Activated naive CD4-positive, alpha-beta T cell treated with anti-CD3 and anti-CD28 coated beads, Interleukin-2, amount 50 U/mL, for 72 hours (primary cell): ENCODE measurements at regions not wholly inside any gene's neighbourhood (a gene's known extent, or its start where the extent isn't known, plus 50 kb on each side); places are given as distances from the start of the nearest gene placed in this dataset.

Experiments used
- ATAC-seq, 2 donors: fragments of 150-1000 bp; cut with Tn5 transposase; 2 replicates each; pipeline ENCODE4 v1.10.0; 2021; ENCODE audit warnings: mild to moderate bottlenecking in 2 of 2, moderate library complexity in 2 of 2
- DNase-seq, 2 donors: peaks; one replicate each; pipeline ENCODE4 v3.0.0; 2021 to 2022; ENCODE audit warnings: low spot score in 2 of 2
- H3K27ac Mint-ChIP-seq, 2 donors: one replicate each; pipeline ENCODE4 v1.8.0; 2022; ENCODE audit warnings: mild to moderate bottlenecking in 2 of 2, mixed read lengths in 2 of 2
- H3K36me3 Mint-ChIP-seq, 2 donors: one replicate each; pipeline ENCODE4 v1.8.0; 2022; ENCODE audit warnings: mixed read lengths in 2 of 2
- H3K9me3 Mint-ChIP-seq, 2 donors: one replicate each; pipeline ENCODE4 v1.8.0; 2022; ENCODE audit warnings: mixed read lengths in 2 of 2

DNA sequence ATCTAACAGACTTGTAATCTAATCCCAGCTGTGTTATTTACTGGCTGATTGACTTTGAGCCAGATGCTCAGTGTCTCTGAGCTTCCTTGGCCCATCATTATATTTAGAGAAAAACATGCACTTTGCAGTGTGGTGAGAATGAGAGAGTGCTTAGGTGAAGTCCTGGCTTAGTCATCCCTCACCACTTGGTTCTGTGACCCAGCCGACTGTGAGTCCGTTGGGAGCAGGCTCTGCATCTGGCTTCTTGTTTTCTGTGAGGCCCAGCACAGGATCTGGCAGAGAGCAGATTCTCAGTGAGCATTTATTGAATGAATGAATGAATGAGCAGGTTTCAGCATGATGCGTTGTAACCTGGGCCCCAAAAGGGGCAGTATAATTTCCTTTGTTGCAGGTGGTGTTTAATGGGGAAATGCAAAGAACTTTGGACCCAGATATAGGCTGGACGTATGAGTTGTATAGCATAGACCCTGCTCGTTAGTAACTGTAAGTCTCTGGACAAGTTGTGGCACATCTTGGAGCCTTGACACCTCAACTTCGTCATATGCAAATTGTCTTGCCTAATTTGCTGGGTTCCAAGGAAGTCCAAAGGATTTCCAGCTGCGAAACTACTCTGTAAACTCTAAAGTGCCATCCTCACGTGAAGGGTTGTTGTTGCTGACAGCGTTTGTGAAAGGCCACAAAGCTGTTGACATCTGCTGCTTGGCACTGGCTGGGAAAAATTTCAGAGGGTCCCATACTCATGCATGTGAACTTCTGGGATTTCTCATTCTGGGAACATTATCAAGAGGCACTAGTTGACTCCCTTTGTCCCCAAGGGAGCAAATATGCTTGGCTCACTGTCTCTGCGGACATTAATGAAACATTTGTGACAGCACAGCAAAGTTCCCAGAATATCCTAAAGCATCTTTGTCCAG, 138.8 kb upstream of the USP24 start:
- Mint-ChIP-seq H3K36me3 (no peaks in the 10 kb centered on the region), H3K27ac (no peak overlapping the region), H3K9me3 (no peaks in the 10 kb centered on the region)
- DNase-seq (no peak), ATAC-seq (no peak)

DNA sequence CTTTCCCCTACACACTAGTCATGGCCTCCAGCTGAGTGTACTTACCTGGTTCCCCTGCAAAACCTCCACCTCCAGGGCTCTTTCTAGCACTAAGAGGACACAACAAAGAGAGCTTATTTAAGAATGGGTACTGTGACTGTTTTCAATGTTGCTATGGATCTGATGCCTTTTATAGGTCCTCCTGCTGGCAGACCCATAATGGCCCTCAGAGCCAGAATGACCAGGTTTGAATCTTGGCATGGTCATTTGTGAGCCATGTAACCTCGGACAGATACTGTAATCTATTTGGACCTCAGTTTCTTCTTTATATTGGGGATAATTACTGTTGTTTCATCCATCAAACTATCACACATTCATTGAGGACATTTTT, 137.6 kb upstream of the USP24 start:
- no peaks in the 10 kb centered on the region for H3K36me3 Mint-ChIP-seq
- no peak for ATAC-seq
- no peak overlapping the region for H3K27ac Mint-ChIP-seq
- DNase-seq, result no peak
- no peaks in the 10 kb centered on the region for H3K9me3 Mint-ChIP-seq

DNA sequence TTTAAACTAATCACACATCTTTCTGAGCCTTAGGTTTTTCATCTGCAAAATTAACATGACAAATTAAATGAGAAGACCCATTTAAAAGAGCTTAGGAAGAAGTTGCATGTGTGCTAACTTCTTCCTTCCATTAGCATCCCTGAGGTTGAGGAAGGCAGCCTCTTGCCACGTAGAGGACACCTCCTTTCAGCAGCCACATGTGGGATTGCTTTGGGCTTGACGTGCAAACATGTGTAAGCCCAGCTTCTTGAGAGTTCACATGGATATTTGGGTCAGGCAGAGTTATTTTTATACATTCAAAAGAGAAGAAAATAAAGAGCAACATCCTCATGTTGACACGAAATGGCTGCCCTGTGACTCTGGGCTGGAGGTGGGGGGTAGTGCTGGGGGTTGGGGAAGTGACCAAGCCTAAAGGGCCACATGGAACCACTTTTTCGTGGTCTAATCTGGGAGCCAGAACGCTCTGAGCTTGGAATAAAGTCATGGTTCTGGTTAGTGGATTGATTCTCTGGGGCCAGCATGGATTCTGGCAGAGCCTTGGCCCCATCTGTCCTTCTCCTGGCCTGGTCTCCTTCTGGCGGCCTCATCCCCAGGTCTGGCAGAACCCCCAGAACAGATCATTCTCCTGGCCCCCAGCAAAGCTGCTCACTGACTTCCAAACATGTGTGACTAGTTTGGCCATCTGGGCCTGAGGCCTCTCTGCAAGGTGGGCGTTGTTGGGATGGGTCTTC, 137.1 kb upstream of the USP24 start:
- no peak for DNase-seq
- no peak overlapping the region for H3K27ac Mint-ChIP-seq
- ATAC-seq, result no peak
- H3K36me3 Mint-ChIP-seq, result no peaks in the 10 kb centered on the region
- no peaks in the 10 kb centered on the region for H3K9me3 Mint-ChIP-seq

DNA sequence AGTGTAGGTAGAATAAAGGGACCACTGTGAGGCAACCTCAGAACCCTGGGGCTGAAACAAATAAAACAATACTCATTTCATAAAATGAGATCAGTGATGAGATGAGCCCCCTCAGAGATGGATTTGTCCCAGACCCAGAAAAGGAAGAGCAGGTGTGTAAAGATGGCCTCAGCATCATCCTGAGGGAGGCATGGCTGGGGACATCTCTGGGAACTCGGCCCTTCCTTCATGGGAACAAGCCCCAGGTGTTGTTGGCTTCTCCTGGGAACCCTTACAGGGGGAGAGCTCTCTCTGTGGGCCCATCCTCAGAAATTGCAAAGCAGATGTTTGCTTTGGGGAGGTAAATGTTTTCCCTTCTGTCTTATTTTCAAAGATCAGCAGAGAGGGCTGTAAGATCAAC, 133.2 kb upstream of the USP24 start:
- H3K27ac Mint-ChIP-seq, result no peak overlapping the region
- no peak for DNase-seq
- no peaks in the 10 kb centered on the region for H3K36me3 Mint-ChIP-seq
- ATAC-seq, result no peak
- peaks cover 0 to 6% of the 10 kb centered on the region in 2 donors for H3K9me3 Mint-ChIP-seq

DNA sequence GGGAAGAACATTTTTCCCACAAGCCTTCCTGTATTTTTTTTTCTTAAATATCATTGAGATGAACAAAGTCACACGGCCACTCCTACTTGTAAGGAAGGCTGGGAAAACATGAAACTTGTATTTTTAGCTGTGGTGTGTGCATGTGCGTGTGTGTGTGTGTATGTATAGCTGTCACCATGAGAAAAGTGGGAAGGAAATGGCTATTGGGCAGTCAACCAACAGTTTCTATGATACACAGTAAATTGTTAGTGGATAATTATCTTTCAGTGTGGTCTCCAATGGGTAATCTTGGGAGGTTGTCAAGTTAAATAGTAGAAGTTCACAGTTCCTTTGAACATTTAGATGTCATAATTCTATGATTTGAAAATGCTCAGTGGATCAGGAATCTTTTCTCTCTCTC, 132.7 kb upstream of the USP24 start:
- peaks cover 0 to 6% of the 10 kb centered on the region in 2 donors for H3K9me3 Mint-ChIP-seq
- no peaks in the 10 kb centered on the region for H3K36me3 Mint-ChIP-seq
- H3K27ac Mint-ChIP-seq, result no peak overlapping the region
- DNase-seq, result no peak
- ATAC-seq, result no peak

DNA sequence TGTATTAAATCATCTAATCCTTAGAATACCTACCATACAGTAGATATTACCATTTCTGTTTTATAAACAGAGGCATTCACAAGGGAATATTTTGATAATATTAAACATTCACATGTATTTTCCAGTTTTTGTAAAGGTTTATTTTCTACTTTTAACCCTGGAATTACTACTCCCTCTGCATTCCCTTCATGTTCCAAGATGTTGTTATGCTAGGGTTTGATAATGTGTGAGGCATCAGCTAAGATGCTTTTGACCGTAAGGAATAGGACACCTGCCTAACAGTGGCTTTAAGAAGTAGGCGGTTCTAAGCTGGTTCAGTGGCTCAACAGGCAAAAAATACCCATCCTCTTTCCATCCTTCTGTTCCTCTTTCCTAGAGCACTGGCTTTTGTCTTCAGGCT, 131.9 kb upstream of the USP24 start:
- peaks cover 0 to 6% of the 10 kb centered on the region in 2 donors for H3K9me3 Mint-ChIP-seq
- H3K36me3 Mint-ChIP-seq, result no peaks in the 10 kb centered on the region
- no peak overlapping the region for H3K27ac Mint-ChIP-seq

DNA sequence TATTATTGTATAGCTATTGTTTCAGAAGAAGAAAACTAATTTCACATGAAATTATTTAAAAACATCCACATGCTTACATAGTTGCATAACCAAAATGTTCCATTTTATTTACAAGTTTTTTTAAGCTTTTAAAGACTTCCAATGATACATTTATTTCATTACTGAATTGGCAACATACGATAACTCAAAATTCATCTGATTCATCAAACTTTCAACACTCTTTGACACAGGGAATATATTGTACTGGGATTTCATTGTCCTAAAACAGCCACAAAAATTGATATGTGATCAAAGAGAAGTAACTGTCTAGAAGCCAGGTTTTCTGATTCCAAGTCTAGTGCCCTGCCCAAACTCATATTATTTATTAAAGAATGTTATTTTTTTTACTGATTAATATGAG, 131.4 kb upstream of the USP24 start:
- H3K27ac Mint-ChIP-seq, result no peak overlapping the region
- ATAC-seq, result no peak
- no peaks in the 10 kb centered on the region for H3K36me3 Mint-ChIP-seq

More for the DNA sequence above, 131.9 kb upstream of the USP24 start:
- no peak for DNase-seq
- no peak for ATAC-seq

DNA sequence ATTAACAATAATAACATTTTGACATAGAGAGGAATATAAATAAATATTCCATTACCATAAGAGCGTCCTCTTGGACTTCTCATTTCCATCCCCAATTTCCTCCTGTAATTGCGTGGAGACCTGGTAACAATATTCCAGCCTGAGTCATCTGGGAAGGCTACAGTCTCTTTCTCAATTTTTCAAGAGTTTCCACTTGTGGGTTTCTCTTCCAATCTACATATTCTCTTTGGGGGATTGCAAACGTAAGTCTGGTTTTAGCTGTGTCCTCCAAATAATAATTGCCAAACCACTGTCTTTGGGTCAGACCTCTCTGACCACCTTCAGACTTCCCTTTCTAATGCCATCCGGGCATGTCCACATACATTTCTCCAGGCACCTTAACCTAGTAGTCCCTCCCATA, 124.5 kb upstream of the USP24 start:
- Mint-ChIP-seq H3K9me3 (peaks cover 9 to 14% of the 10 kb centered on the region in 2 donors), H3K27ac (no peak overlapping the region), H3K36me3 (peaks cover 7% of the 10 kb centered on the region in 2 donors)
- no peak for ATAC-seq
- DNase-seq, result no peak

More for the DNA sequence above, 131.4 kb upstream of the USP24 start:
- no peak for DNase-seq
- H3K9me3 Mint-ChIP-seq, result peaks cover 0 to 6% of the 10 kb centered on the region in 2 donors

DNA sequence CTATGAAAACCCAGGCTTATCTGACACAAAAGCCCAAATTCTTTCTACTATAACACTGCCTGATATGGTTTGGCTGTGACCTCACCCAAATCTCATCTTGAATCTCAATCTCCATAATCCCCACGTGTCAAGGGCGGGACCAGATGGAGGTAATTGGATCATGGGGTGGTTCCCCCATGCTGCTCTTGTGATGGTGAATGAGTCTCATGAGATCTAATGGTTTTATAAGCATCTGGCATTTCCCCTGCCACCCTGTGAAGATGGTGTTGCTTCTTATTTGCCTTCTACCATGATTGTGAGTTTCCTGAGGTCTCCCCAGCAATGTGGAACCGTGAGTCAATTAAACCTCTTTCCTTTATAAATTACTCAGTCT, 123.3 kb upstream of the USP24 start:
- ATAC-seq (peak; percentile 68 to 75), DNase-seq (no peak)
- no peak overlapping the region for H3K27ac Mint-ChIP-seq
- peaks cover 9 to 14% of the 10 kb centered on the region in 2 donors for H3K9me3 Mint-ChIP-seq
- peaks cover 7% of the 10 kb centered on the region in 2 donors for H3K36me3 Mint-ChIP-seq

DNA sequence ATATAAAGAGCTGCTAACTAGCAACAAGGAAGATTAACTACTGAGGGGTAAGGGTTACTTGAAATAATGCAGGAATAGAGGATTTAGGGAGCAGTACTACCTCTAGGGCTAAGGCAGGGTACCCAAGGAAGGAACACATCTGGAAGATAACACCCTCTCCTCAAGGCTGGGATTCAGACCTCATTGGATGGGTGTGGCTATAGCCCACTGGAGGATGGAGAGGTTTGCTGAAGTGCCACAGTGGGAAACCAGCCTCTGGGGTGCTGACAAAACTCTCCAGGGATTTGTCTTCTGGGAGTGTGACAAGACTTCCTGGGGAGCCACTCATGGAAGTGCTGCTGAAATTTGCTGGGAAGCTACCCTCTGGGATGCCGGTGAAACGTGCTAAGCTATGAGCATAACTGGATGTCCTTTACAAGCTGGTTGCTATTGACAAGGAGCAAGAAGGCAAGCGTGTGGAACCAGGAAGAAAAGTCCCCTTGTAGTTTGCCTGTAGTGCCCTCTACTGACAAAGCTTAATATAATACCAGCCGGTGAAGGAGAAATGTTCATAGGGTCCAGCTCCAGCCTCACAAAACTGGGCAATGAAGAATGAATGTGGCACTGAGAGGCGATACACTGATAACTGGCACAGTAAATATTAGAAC, 122.8 kb upstream of the USP24 start:
- no peak overlapping the region for H3K27ac Mint-ChIP-seq
- H3K9me3 Mint-ChIP-seq, result peaks cover 9 to 14% of the 10 kb centered on the region in 2 donors
- peaks cover 7% of the 10 kb centered on the region in 2 donors for H3K36me3 Mint-ChIP-seq
- DNase-seq (peak in 1 of 2 donors; percentile 31), ATAC-seq (peak; percentile 61 to 64)

DNA sequence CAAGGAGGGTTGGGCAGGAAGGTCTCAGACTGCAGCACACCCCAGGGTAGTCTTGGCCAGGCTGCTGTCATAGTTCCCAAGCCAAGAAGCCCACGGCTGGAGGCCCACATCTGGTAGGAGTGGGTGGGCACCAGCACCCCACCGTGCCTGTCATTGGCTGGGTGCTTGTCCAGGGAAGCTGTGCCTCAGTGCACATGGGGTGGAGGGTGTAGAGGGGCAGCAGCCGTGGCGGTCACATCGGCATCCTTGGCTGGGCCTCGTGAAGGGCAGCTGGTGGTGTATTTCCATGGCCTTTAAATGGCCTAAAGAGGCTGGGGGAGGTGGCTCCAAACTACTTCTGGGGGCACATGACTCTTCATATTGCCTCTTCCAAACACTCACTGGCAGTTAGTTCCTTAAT, 119.6 kb upstream of the USP24 start:
- no peak for ATAC-seq
- Mint-ChIP-seq H3K9me3 (peaks cover 1 to 2% of the 10 kb centered on the region in 2 donors), H3K36me3 (peaks cover 1 to 2% of the 10 kb centered on the region in 2 donors), H3K27ac (peak overlapping the region in 1 of 2 donors; percentile 23)
- DNase-seq, result no peak

DNA sequence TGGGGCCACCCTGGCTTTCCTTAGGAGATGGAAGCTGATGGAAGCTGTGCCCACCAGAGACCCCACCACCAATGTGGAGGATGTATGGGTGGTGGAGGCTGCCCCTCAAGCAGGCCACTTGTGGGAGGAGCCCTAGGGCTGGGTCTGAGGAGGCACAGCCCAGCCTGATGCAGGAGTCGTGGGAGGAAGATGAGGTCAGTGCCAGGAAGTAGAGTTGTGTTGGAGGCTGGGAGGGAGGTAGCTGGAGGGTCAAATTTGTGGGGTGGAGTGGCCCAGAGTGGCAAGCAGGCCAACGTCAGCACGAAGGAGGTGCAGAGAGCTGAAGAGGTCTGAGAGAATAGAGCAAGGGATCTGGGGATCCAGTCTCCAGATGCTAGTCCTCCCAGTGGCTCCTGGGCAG, 119.0 kb upstream of the USP24 start:
- ATAC-seq, result no peak
- H3K36me3 Mint-ChIP-seq, result no peaks in the 10 kb centered on the region

DNA sequence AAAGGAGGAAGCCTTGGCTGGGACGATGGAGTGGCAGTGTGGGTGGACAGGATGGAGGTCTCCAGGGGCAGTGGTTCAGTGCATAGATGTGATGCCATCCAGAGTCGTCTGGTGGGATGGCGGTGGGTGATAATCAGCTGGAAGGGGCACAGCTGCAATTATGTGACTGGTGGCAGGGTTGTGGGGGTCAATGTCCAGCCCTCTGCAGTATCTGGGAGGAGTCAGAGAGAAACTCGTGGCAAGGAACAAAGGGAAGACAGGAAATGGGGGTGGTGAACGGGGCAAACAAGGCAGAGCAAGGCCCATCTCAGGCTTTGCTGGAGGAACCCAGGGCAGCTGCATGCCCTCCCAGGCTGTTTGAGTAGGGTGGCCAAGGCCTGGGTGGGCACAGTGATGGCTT, 118.3 kb upstream of the USP24 start:
- Mint-ChIP-seq H3K36me3 (no peaks in the 10 kb centered on the region), H3K27ac (peak overlapping the region in 1 of 2 donors; percentile 87), H3K9me3 (no peaks in the 10 kb centered on the region)
- no peak for ATAC-seq
- no peak for DNase-seq

More for the DNA sequence above, 119.0 kb upstream of the USP24 start:
- Mint-ChIP-seq H3K9me3 (no peaks in the 10 kb centered on the region), H3K27ac (peak overlapping the region in 1 of 2 donors; percentile 6)
- DNase-seq, result no peak

DNA sequence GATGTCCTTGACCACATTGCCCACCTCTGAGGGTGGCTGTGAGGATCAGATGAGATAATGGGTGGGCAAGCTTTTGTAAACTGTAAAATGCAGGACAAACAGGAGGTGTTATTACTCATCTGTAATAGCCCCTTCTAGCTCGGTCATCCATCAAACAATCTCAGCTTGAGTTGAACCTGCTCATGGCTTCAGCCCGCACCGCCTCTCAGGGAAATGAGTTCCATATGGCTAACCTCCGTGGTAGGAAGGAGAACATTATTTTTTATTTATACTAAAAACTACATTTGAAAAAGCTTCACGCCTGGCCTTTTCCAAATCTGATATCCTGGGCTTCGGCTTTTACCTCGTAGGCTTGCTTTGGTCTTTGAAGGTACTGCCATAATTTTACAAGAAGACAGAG, 116.2 kb upstream of the USP24 start:
- Mint-ChIP-seq H3K27ac (no peak overlapping the region), H3K9me3 (no peaks in the 10 kb centered on the region), H3K36me3 (no peaks in the 10 kb centered on the region)
- ATAC-seq (no peak), DNase-seq (no peak)

DNA sequence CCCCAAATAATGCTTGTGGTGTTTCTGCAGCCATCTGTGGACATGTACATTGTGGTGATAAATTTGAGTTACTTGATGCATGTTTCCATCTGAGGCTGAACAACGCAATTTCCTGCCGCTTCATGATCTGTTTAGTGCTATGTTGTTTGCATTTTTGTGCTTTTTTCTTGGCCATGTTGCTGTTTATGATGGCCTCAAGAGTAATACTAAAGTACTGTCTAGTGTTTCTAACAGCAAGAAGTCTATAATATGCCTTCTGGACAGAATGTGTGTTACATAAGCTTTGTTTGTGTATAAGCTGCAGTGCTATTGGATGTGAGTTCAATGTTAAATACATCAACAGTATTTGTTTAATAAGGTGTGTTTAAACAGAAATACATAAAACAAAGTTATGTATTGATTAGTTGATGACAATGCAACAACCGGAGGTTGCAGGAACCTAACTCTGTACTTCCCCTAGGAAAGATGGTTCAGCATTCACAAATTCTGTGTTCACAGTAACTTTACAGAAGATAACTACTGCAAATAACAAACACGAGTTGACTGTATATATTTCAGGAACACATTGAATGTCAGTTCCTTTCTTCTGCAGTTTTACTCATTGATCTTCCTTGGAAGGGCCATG, 114.8 kb upstream of the USP24 start:
- ATAC-seq (no peak), DNase-seq (no peak)
- Mint-ChIP-seq H3K27ac (peak overlapping the region in 1 of 2 donors; percentile 9), H3K9me3 (no peaks in the 10 kb centered on the region), H3K36me3 (no peaks in the 10 kb centered on the region)

DNA sequence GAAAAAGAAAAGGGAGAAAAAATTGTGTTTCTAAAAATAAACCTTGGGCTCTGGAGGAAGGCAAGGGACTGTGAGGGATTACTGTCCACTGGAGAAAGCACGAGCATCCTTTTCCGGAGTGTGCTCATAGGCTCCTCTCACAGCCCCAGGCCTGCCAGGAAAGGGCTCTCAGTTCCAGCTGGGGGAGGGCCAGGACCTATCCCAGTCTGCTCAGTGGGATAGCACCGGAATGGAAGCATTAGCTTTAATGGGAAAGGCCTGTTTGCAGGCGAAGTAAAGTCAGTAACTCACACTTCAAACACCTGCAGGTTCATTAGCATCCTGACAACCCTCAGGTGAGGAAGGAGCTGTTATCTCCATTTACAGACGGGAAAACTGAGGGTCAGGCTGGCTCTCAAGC, 113.9 kb upstream of the USP24 start:
- H3K27ac Mint-ChIP-seq, result no peak overlapping the region
- no peaks in the 10 kb centered on the region for H3K36me3 Mint-ChIP-seq
- H3K9me3 Mint-ChIP-seq, result no peaks in the 10 kb centered on the region

More for the DNA sequence above, 113.9 kb upstream of the USP24 start:
- DNase-seq (no peak), ATAC-seq (no peak)
